Endothelial cell of umbilical vein (primary cell): ENCODE measurements at regions not wholly inside any gene's neighbourhood (a gene's known extent, or its start where the extent isn't known, plus 50 kb on each side); places are given as distances from the start of the nearest gene placed in this dataset.

Experiments used
- CTCF ChIP-seq, 2 donors: IDR thresholded peaks; 1 replicate in 1 of 2; 2 replicates in 1 of 2; pipeline ENCODE4 v1.5.1; 2011; ENCODE audit warnings: low read length in 2 of 2, mild to moderate bottlenecking in 2 of 2, moderate library complexity in 2 of 2, control low read depth in 1 of 2, inconsistent platforms in 1 of 2, low read depth in 1 of 2; ENCODE audit not compliant: insufficient read depth in 1 of 2; ENCODE audit errors: extremely low read depth in 1 of 2
- EZH2 ChIP-seq: IDR thresholded peaks from 2 replicates; pipeline ENCODE4 v1.6.1; 2012; ENCODE audit warnings: borderline replicate concordance, low read depth, mild to moderate bottlenecking, moderate library complexity, low read length, inconsistent platforms; ENCODE audit not compliant: severe bottlenecking
- FOS ChIP-seq: IDR thresholded peaks from 2 replicates; pipeline ENCODE4 v1.6.1; 2011; ENCODE audit warnings: mild to moderate bottlenecking, low read length, moderate library complexity, borderline replicate concordance; ENCODE audit not compliant: insufficient read depth
- GATA2 ChIP-seq: IDR thresholded peaks from 2 replicates; pipeline ENCODE4 v1.7.0; 2011; ENCODE audit warnings: low read depth, mild to moderate bottlenecking, moderate library complexity, mixed read lengths, low read length; ENCODE audit not compliant: insufficient read length, insufficient read depth
- JUN ChIP-seq: IDR thresholded peaks from 2 replicates; pipeline ENCODE4 v1.6.1; 2011; ENCODE audit warnings: borderline replicate concordance, low read depth; ENCODE audit not compliant: insufficient read length, insufficient read depth
- MAX ChIP-seq: IDR thresholded peaks from 2 replicates; pipeline ENCODE4 v1.6.1; 2011; ENCODE audit not compliant: insufficient read depth, insufficient read length
- MYC ChIP-seq: IDR thresholded peaks from one replicate; pipeline ENCODE4 v1.6.1; 2011; ENCODE audit warnings: mild to moderate bottlenecking, low read depth, low read length
- POLR2A ChIP-seq: IDR thresholded peaks from 2 replicates; pipeline ENCODE4 v1.6.1; 2012; ENCODE audit warnings: low read depth, mild to moderate bottlenecking, control low read depth, low read length
- POLR2AphosphoS5 ChIP-seq: IDR thresholded peaks from 2 replicates; pipeline ENCODE4 v1.6.1; 2012; ENCODE audit warnings: low read depth, mild to moderate bottlenecking, control low read depth, low read length, moderate library complexity; ENCODE audit not compliant: insufficient read depth

- TF ChIP-seq CTCF (IDR thresholded peaks at IDR 0.05; ENCODE audit: extremely low read depth in 1 of 2, insufficient read depth in 1 of 2, low read depth in 1 of 2, low read length in 2 of 2) (no peak), EZH2 (no peak), POLR2AphosphoS5 (no peak), POLR2A (no peak), MAX (no peak), JUN (no peak), MYC (no peak), FOS (no peak), GATA2 (no peak)
Observed at GRCh38 chr5:56722317-56722716, 93.0 kb upstream of the MAP3K1 start.
